ENCODE measurements at regions not wholly inside any gene's neighbourhood (a gene's known extent, or its start where the extent isn't known, plus 50 kb on each side); places are given as distances from the start of the nearest gene placed in this dataset.
"Not testable (repeated sequence)": the region's sequence is repeated elsewhere in the genome, so short reads cannot be mapped to it uniquely, and the experiment has no call there.

DNA sequence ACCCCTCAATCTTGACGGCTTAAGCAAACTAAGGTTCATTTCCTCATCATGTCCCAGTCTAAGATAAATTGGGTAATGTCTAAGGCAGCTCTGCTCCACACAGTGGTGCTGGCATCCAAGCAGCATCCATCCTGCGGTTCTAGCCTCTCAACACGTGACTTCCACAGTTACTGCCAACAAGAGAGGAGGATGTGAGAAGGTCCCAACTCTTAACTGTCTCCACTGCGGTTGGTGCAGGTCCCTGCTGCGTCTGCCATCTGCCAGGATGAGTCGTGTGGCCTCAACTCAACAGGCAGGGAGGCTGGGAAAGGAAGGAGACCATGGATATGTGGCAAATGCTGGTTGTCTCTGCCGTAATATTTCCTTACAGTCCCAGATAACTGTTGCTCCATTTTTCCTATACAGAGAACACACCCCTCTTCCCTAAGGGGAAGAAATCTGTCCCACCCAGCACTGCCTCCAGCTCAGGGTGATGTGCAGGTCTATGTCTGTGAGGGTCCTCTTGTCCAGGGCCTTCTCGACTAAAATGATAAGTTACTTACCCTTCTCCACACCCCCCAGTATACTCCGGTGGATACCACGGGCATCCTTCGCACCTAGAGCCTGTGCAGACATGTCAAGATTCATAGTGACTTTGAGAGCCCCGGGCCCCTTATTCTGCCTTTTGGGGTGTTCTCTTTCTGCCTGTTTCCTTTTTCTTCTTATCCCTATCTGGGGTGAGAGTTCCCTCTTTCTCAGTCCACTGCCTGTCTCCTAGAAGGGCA, 64.7 kb downstream of the KCNJ18 start:
- Histone ChIP-seq H3K4me1 (no peaks in the 10 kb centered on the region), H3K36me3 (no peaks in the 10 kb centered on the region), H3K27me3 (no peaks in the 10 kb centered on the region), H3K4me3 (no peak overlapping the region), H3K9me3 (no peaks in the 10 kb centered on the region), H3K27ac (no peak overlapping the region)
- intact Hi-C loops (cut with DNase I), result no loop called here
- TF ChIP-seq, protein P1, sequence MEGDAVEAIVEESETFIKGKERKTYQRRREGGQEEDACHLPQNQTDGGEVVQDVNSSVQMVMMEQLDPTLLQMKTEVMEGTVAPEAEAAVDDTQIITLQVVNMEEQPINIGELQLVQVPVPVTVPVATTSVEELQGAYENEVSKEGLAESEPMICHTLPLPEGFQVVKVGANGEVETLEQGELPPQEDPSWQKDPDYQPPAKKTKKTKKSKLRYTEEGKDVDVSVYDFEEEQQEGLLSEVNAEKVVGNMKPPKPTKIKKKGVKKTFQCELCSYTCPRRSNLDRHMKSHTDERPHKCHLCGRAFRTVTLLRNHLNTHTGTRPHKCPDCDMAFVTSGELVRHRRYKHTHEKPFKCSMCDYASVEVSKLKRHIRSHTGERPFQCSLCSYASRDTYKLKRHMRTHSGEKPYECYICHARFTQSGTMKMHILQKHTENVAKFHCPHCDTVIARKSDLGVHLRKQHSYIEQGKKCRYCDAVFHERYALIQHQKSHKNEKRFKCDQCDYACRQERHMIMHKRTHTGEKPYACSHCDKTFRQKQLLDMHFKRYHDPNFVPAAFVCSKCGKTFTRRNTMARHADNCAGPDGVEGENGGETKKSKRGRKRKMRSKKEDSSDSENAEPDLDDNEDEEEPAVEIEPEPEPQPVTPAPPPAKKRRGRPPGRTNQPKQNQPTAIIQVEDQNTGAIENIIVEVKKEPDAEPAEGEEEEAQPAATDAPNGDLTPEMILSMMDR (IDR thresholded peaks at IDR 0.05), result no peak
- DNase-seq (peak in 1 of 6 donors; percentile 22), FAIRE-seq (no peak), ATAC-seq (no peak)
- 54 to 62% methylated on average over 12 of the region's 12 CpGs for WGBS, 2 donors

DNA sequence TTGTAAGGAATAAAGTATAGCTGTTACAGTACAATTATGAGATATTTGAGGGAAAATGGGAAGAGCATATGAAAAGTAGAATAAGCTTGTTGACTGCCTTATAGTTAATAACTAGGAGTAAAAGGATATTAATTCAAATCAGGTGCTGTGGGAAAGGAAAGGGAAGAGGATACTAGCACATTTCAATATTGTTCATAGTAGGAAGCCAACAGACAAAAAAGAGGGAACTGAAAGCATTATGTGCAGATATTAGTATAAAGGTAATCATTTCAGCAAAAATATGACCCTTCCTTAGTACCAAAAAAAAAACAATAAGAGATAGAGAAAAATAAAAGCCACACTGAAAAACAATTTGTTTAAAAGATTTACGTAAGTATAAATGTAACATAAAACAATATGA, 67.3 kb downstream of the KCNJ18 start:
- H3K27me3 ChIP-seq; ATAC-seq; FAIRE-seq; H3K4me1 ChIP-seq; DNase-seq; H3K36me3 ChIP-seq; intact Hi-C loops (cut with DNase I); H3K27ac ChIP-seq; H3K4me3 ChIP-seq; H3K9me3 ChIP-seq: not testable (repeated sequence)
- WGBS, 2 donors, result 35% methylated on average over 1 of the region's 1 CpG; no CpG with 5 or more reads in 1 of the 2 donors

DNA sequence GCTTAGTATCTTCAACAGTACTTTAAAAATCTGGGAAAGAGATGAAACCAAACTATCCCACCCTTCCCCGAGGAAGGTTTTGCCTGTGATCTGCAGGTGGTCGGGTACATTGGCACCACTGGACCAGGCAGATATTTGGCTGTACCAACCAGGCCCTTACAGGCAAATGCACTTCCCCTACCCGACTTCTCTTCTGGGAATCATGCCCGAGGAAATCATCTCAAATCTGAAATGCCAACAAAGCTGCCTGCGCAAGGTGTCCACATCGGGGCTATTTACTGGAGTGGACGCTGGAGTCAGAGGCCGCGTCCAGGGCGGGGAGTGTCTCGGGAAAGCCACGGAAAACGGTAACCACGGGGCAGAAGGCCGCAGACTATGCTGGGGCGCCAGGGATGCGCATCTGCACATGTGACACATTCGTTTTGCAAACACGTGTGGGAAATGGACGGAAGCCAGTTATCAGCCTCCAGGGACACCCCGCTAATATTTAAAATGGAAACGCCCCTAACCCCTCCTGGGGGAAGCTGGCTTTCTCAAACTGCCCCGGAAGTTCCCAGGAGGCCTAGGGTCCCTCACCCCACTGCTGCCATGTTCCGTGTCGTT, 71.5 kb downstream of the KCNJ18 start:
- ATAC-seq; H3K9me3 ChIP-seq; FAIRE-seq; H3K4me3 ChIP-seq; intact Hi-C loops (cut with DNase I); H3K4me1 ChIP-seq; H3K27me3 ChIP-seq; H3K27ac ChIP-seq; H3K36me3 ChIP-seq: not testable (repeated sequence)
- WGBS, 2 donors, result 66 to 71% methylated on average over 25 of the region's 25 CpGs
- peak in 1 of 6 donors; percentile 34 for DNase-seq

DNA sequence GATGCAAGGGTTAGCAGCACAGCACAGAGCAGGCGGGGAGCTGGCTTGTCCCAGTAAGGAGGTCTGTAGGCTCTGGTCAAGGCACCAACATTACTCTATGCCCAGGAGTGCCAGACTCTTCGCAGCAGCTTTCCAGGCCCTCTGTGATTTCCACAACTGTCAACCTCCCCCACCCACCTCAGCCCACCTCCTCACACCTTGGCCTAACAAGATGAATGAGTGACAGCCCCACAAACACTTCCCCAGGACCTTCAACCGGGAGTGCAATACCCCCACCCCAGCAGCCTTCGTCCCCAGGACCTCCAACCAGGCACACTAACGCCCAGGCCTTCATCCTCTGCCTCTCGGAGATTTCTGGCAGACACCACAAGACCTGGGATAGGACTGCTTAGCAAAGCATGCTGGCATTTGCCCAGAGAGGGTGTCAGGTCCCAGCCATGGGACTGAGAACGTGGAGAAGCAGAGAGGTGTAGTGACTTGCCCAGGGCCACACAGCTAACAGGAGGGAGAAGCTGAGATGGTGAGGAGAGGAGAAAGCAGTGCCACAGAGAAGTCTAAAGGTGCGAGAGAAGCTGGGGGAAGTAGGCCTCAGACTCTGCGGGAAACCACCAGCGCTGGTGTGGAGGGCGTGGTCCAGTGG, 73.4 kb downstream of the KCNJ18 start:
- WGBS, 2 donors, result 53 to 56% methylated on average over 11 of the region's 11 CpGs

DNA sequence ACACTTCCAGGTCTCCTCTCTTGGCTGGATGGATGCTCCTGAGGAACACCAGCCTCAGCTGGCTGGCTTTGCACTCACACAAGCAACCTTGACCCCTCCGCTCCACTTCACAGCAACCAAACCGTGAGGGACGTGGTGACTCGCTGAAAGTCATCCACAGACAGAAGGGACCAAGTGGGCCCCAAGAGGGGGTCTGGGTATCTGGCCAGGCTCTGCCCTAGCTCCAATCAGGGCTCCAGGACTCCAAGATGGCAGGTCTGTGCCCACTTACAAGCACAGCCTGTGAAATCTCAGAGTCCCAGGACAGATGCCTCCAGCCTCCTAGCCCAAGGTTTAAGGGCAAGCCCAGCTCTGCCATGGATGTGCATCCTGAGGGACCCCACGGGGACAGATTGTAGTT, 74.2 kb downstream of the KCNJ18 start:
- H3K4me3 ChIP-seq; ATAC-seq; H3K9me3 ChIP-seq; H3K27ac ChIP-seq; H3K36me3 ChIP-seq; H3K4me1 ChIP-seq; FAIRE-seq; H3K27me3 ChIP-seq; intact Hi-C loops (cut with DNase I): not testable (repeated sequence)
- peak in 1 of 6 donors; percentile 28 for DNase-seq
- WGBS, 2 donors, result 59 to 70% methylated on average over 5 of the region's 5 CpGs

More for the DNA sequence above, 73.4 kb downstream of the KCNJ18 start:
- peak in 1 of 6 donors; percentile 17 for DNase-seq
- H3K4me1 ChIP-seq; H3K27me3 ChIP-seq; H3K9me3 ChIP-seq; ATAC-seq; H3K27ac ChIP-seq; intact Hi-C loops (cut with DNase I); H3K36me3 ChIP-seq; H3K4me3 ChIP-seq; FAIRE-seq: not testable (repeated sequence)

DNA sequence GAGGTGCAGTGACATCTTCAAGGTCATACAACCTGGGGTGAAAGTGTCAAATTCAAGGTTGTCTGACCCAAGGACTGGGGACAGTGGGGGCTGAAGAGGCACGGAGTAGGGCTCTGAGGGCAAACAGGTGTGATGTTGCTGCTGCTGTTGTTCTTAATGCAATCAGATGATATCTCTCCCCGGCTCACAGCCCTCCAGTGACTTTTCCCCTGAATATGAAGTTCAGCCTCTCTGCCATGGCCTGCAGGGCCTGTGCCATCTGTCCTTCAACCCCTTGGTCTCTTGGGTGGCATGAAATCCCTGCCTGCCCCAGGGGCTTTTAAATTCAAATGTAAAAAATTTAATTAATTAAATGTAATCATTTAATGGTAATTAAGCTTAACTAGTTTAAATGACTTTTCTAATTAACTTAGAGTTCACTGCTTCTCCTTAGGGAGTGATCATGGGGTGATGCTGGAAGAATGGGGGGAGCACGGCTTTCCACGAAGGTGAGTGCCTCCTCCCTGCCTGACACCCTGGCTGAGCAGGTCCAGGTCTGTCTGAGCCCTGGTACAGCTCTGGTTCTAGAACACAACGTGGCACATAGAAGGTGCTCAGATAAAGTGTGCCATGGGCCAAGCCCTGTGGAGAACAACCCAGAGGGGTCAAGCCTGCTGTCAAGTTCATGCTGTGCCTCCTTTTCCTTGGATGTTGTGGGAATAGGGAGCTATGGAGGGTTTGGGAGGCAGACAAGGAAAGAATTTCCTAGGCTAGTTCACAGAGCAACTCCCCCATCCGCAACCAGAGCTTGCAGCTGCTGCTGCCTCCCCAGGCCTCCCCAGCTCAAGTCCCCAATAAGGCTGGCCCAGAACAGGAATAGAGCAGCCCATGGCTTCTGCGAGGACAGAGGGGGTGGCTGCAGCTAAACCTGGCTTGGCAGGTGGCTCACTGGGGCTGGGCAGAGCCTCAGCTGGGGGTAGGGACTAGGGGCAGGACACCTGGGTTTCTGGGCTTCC, 75.1 kb downstream of the KCNJ18 start:
- H3K36me3 ChIP-seq; H3K4me3 ChIP-seq; ATAC-seq; H3K4me1 ChIP-seq; FAIRE-seq; H3K27ac ChIP-seq; intact Hi-C loops (cut with DNase I); H3K27me3 ChIP-seq; H3K9me3 ChIP-seq: not testable (repeated sequence)
- peak in 1 of 6 donors; percentile 12 for DNase-seq
- 55 to 56% methylated on average over 7 of the region's 7 CpGs for WGBS, 2 donors

DNA sequence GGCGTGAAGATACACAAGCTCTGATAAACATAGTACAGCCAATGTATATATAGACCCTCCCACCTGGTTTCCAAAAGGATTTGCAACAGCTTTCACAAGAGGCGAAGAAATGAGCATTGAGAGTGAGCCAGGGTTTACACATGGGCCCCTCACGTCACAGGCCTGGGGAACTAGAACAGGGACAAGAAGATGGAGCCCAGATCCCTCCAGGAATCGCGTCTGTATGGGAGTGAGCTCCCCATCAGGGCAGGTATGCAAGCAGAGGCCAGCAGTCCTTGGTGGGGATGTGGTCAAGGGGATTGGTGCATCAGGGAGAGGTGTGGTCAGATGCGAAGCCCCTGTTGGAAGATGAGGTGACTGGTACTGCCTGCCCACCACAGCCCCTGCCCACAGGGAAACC, 75.9 kb downstream of the KCNJ18 start:
- intact Hi-C loops (cut with DNase I); H3K9me3 ChIP-seq; FAIRE-seq; H3K4me3 ChIP-seq; ATAC-seq; H3K27me3 ChIP-seq; H3K27ac ChIP-seq; H3K36me3 ChIP-seq; H3K4me1 ChIP-seq: not testable (repeated sequence)
- DNase-seq, result peak in 1 of 6 donors; percentile 17
- 44 to 48% methylated on average over 6 of the region's 6 CpGs for WGBS, 2 donors

DNA sequence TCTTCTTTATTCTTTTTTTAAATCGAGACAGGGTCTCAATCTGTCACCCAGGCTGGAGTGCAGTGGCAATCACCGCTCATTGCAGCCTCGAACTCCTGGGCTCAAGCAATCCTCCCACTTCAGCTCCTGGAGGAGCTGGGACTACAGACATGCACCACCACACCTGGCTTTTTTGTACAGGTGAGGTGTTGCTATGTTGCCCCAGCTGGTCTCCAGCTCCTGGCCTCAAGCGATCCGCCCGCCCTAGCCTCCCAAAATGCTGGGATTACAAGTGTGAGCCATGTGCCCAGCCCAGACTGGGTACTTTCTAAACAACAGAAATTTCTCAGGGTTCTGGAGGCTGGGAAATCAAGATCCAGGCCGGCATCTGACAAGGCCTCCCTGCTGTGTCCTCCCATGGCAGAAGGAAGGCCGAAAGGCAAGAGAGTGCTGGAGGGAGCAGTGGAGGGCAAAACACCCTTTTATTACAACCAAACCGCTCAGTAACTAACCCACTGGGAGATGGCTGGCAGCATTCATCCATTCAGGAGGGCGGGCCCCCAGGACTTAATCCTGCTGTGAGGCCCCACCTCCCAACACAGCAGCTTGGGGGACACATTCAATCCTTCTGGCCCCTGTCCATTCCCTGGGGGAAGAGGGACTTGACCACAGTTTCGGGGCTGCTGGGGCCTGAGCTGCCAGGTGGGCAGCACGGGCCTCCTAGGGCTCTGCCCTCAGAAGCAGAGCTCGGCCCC, 76.6 kb downstream of the KCNJ18 start:
- intact Hi-C loops (cut with DNase I); H3K4me1 ChIP-seq; H3K9me3 ChIP-seq; H3K36me3 ChIP-seq; FAIRE-seq; H3K27me3 ChIP-seq; H3K27ac ChIP-seq; ATAC-seq; H3K4me3 ChIP-seq: not testable (repeated sequence)
- peak in 1 of 6 donors; percentile 42 for DNase-seq
- 69 to 81% methylated on average over 13 of the region's 13 CpGs for WGBS, 2 donors

DNA sequence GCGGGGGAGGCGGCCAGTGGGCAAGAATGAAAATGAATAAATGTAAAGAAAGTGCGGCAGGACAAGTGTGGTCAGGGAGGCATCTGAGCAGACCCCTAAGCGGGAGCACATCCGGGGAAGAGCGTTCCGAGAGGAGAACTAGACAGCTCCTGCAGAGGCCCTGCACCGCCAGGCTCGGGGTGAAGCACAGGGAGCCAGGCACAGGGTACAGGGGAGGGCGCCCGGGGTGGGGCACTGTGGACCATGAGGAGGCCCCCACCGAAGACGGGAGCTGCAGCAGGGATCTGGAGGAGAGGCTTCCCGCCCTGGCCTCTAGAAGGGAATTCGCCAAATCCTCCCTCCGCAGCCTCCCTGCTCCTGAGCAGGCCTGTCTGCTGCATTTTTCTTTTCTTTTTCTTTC, 77.5 kb downstream of the KCNJ18 start:
- FAIRE-seq; H3K4me1 ChIP-seq; H3K36me3 ChIP-seq; H3K9me3 ChIP-seq; H3K27me3 ChIP-seq; H3K27ac ChIP-seq; ATAC-seq; intact Hi-C loops (cut with DNase I); H3K4me3 ChIP-seq: not testable (repeated sequence)
- WGBS, 2 donors, result 81 to 97% methylated on average over 14 to 16 of the region's 16 CpGs
- DNase-seq, result peak in 1 of 6 donors; percentile 42
